ENCODE measurements at regions not wholly inside any gene's neighbourhood (a gene's known extent, or its start where the extent isn't known, plus 50 kb on each side); places are given as distances from the start of the nearest gene placed in this dataset.

- TF ChIP-seq POLR2AphosphoS5 (IDR thresholded peaks at IDR 0.05) (no peak), CTCF (IDR thresholded peaks at IDR 0.05) (no peak)
Observed at GRCh38 chrY:21227849-21228248, 283.3 kb upstream of the RBMY1B start.
